Epithelial cell of esophagus (primary cell): ENCODE measurements at regions not wholly inside any gene's neighbourhood (a gene's known extent, or its start where the extent isn't known, plus 50 kb on each side); places are given as distances from the start of the nearest gene placed in this dataset.

ENCODE experiments used
- DNase-seq: peaks from one replicate; pipeline ENCODE4 v3.0.0; 2010; ENCODE audit warnings: low read depth
- H3K4me3 ChIP-seq: 2 replicates; pipeline ENCODE4 v1.5.1; 2011; ENCODE audit warnings: mild to moderate bottlenecking, low read length, control low read depth
- TF ChIP-seq, protein P1 (sequence below): IDR thresholded peaks from 2 replicates; pipeline ENCODE4 v1.5.1; 2011; ENCODE audit warnings: low read depth, mild to moderate bottlenecking, low read length, control low read depth, inconsistent platforms; ENCODE audit not compliant: insufficient read depth; ENCODE audit errors: missing control alignments

DNA sequence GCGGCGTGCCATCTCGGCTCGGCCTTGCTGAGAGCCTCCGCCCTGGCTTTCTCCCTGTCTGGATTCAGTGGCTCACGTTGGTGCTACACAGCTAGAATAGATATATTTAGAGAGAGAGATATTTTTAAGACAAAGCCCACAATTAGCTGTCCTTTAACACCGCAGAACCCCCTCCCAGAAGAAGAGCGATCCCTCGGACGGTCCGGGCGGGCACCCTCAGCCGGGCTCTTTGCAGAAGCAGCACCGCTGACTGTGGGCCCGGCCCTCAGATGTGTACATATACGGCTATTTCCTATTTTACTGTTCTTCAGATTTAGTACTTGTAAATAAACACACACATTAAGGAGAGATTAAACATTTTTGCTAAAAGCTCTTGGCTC is 54.1 kb downstream of the PLXNA1 start:
- no peak overlapping the region for H3K4me3 ChIP-seq
- no peak for DNase-seq
- TF ChIP-seq, protein P1, sequence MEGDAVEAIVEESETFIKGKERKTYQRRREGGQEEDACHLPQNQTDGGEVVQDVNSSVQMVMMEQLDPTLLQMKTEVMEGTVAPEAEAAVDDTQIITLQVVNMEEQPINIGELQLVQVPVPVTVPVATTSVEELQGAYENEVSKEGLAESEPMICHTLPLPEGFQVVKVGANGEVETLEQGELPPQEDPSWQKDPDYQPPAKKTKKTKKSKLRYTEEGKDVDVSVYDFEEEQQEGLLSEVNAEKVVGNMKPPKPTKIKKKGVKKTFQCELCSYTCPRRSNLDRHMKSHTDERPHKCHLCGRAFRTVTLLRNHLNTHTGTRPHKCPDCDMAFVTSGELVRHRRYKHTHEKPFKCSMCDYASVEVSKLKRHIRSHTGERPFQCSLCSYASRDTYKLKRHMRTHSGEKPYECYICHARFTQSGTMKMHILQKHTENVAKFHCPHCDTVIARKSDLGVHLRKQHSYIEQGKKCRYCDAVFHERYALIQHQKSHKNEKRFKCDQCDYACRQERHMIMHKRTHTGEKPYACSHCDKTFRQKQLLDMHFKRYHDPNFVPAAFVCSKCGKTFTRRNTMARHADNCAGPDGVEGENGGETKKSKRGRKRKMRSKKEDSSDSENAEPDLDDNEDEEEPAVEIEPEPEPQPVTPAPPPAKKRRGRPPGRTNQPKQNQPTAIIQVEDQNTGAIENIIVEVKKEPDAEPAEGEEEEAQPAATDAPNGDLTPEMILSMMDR: no peak

DNA sequence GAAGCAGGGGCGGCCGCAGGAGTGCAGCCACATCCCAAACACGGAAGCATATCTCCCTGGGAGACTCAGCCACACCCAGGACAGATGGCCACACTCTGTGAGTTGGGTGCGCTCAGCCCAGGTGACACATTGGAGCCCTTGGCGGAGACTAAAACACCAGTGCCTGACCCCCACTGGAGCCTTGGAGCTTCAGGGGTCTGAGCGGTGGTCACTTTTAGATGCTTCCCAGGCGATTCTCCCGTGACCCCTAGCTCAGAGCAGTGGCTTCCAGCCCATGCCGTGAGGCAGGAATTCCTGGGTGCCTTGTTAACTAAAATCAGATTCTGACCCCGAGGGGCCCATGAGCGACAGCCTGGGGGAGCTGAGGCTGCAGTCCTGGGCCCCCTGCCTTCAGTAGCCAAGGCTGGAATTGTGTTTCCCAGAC is 54.5 kb downstream of the PLXNA1 start:
- TF ChIP-seq, protein P1: no peak
- no peak overlapping the region for H3K4me3 ChIP-seq
- no peak for DNase-seq

DNA sequence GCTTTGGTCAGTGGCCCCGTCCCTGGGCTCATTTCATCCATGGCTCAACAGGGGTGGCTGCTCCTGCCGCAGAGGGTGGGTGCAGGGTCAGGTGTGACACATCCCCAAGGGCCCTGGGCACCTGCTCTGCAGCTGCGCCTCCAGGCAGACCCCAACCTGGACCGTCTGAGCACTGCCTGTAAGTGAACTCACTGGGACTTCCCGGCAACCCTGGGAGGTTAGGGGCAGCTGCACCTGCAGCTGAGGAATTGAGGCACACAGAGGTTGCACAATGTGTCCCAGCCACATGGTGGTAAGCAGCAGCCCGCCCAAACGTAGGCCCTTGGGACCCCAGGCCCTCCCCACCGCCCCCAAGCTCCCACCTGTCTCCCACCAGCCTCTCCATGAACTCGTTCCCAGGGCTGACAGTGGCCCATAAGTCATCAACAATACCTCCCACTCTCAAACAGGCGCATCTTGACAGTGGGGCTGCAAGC is 55.1 kb downstream of the PLXNA1 start:
- H3K4me3 ChIP-seq: no peak overlapping the region
- TF ChIP-seq, protein P1: no peak
- no peak for DNase-seq

DNA sequence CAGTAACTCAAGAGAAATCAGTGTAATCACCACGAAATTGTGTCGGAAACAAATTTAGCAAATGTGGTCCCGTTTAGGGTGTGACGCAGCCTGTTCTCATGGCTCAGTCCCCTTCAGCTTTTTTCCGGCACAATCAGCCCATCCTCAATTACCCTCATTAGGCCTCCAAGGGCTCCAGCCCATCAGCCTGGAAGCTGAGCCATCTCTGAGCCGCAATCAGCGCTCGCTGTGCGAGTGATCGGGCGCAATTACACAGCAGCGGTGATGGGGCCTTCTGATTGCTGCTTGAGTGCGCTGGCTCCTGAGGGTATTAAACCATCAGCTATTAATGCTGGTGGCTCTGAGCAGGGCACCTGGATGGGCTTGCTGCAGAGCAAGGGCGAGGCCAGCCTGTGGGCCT is 55.6 kb downstream of the PLXNA1 start:
- H3K4me3 ChIP-seq: no peak overlapping the region
- no peak for DNase-seq
- TF ChIP-seq, protein P1: no peak

DNA sequence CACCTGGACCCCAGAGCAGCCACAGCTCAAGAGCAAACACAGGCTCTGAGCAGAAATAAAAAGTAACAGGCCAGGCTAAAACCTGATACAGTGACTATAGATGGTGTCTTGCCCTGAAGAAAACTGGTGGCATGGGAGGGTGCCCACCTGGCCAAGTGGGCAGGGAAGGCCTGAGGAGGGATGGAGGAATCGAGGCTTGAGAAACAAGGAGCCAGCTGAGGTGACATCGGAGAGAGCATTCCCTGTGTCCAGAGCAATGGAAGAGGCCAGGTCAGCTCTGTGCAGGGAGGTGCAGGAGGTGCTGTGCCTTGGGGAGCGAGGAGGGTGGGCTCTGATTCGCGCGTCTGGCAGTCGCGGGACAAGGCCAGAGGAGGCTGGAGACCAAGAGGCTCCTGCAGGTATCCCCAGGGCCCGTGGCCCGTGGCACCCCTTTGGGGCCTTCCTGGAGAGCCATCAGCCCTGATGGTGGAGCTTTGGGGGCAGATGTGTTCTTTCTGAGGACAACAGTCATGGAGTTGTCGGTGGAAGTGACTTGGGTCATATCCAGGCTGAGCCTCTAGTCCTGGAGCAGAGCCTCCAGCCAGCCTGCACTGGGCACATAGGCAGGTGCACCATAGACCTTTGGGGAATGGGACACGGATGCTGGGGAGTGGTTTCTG is 56.1 kb downstream of the PLXNA1 start:
- TF ChIP-seq, protein P1: no peak
- no peak overlapping the region for H3K4me3 ChIP-seq
- DNase-seq: no peak

DNA sequence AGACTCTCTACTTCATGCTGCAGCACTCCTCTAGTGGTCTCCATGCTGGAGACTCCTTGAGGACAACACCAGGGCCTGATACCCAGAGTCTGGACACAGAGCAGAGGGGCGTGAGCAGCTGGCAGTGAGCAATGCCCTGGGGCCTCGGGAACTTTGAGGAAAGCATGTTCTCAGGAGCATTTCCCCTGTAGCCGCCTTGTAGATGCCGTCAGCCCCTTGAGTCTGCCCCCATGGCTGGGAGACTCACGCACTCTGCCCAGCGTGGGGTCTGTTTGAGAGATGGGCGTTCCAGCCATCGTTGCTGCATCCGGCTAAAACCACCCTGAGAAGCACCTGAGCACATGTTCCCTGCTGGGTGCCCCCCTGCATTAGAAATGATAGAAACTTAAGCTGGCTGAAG is 56.8 kb downstream of the PLXNA1 start:
- no peak overlapping the region for H3K4me3 ChIP-seq
- DNase-seq: no peak
- TF ChIP-seq, protein P1: no peak

DNA sequence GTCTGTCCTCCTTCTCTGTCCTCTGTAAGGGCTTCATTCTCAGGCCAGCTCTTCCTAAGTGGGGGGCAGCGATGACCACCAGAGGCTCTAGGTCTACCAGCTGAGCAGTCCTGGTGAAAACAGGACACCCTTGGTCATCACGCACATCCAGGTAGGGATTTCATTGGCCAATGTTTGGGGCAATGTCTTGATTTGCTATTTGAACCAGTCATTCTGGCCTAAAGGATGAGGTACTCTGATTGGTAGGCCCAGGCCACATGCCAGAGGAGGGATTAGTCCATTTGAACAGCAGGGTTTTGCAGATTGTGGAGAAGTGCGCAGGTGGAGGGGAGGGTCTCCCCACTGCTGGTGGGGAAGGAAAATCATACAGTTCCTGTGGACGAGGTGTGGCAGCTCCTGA is 57.3 kb downstream of the PLXNA1 start:
- DNase-seq: no peak
- TF ChIP-seq, protein P1: no peak

More for the DNA sequence above, 57.3 kb downstream of the PLXNA1 start:
- no peak overlapping the region for H3K4me3 ChIP-seq
